Transverse colon (tissue), 4 donors: ENCODE measurements at regions not wholly inside any gene's neighbourhood (a gene's known extent, or its start where the extent isn't known, plus 50 kb on each side); places are given as distances from the start of the nearest gene placed in this dataset.

Source experiments
- DNase-seq: peaks from one replicate; pipeline ENCODE4 v3.0.0-alpha.2; 2019
- H3K27ac ChIP-seq, 4 donors: fragments of 200-600 bp; sonication (generic); 2 replicates each; pipeline ENCODE4 v1.5.1; 2016 to 2018; ENCODE audit warnings: inconsistent platforms in 4 of 4
- H3K27me3 ChIP-seq: fragments of 200-600 bp; sonication (generic); 2 replicates; pipeline ENCODE4 v1.5.1; 2017; ENCODE audit warnings: inconsistent platforms
- H3K36me3 ChIP-seq, 4 donors: fragments of 200-600 bp; sonication (generic); 2 replicates each; pipeline ENCODE4 v1.5.1; 2017 to 2019; ENCODE audit warnings: inconsistent platforms in 4 of 4
- H3K4me1 ChIP-seq, 4 donors: fragments of 200-600 bp; sonication (generic); 2 replicates each; pipeline ENCODE4 v1.5.1; 2017 to 2020; ENCODE audit warnings: inconsistent platforms in 4 of 4
- H3K4me3 ChIP-seq, 4 donors: fragments of 200-600 bp; sonication (generic); 1 replicate in 1 of 4; 2 replicates in 3 of 4; pipeline versions ENCODE4 v1.5.1 to v1.6.1; 2017 to 2019; ENCODE audit warnings: inconsistent platforms in 4 of 4
- H3K9me3 ChIP-seq, 2 donors: fragments of 200-600 bp; sonication (generic); 2 replicates each; pipeline ENCODE4 v1.5.1; 2017 to 2019; ENCODE audit warnings: inconsistent platforms in 2 of 2
- EP300 ChIP-seq: sonication (generic); formaldehyde crosslinking; IDR thresholded peaks from one replicate; pipeline ENCODE4 v1.6.1; 2017; ENCODE audit warnings: antibody characterized with exemption, low read depth
- POLR2A ChIP-seq: fragments of 450-650 bp; IDR thresholded peaks from one replicate; pipeline ENCODE4 v1.6.1; 2016; ENCODE audit warnings: antibody characterized with exemption, mild to moderate bottlenecking, moderate library complexity
- POLR2AphosphoS5 ChIP-seq, 3 donors: sonication (generic); formaldehyde crosslinking; IDR thresholded peaks; one replicate each; pipeline ENCODE4 v1.6.1; 2016; ENCODE audit warnings: antibody characterized with exemption in 3 of 3
- WGBS, 2 donors: methylation state at CpG; one replicate each; pipeline ENCODE4 v1.1.5; 2018; ENCODE audit warnings: low coverage in 1 of 2; 5-methylcytosine and 5-hydroxymethylcytosine counted together
- in situ Hi-C, 4 donors: fragments of 200-750 bp; cut with MboI; loops; one replicate each; pipeline versions ENCODE4 v1.15.0 to v1.15.1; 2017; ENCODE audit warnings: low sequenced_read_pairs in 3 of 4, low pct_ligation_motif_present in 1 of 4, low pct_unique_long_range_greater_than_20kb in 1 of 4
- intact Hi-C: fragments of 100-400 bp; cut with DNase I; formaldehyde crosslinking; loops from one replicate; pipeline ENCODE4 v1.15.1; 2023; ENCODE audit warnings: low total_unique reads
- TF ChIP-seq, protein P1 (sequence below), 5 experiments: fragments of 200-600 bp in 3 of 5; fragments of 450-650 bp in 2 of 5; sonication (generic) in 3 of 5; IDR thresholded peaks; 1 replicate in 2 of 5; 2 replicates in 3 of 5; pipeline ENCODE4 v1.5.1; 2016 to 2017; ENCODE audit warnings: antibody characterized with exemption in 5 of 5, inconsistent platforms in 3 of 5, mild to moderate bottlenecking in 2 of 5, moderate library complexity in 1 of 5

DNA sequence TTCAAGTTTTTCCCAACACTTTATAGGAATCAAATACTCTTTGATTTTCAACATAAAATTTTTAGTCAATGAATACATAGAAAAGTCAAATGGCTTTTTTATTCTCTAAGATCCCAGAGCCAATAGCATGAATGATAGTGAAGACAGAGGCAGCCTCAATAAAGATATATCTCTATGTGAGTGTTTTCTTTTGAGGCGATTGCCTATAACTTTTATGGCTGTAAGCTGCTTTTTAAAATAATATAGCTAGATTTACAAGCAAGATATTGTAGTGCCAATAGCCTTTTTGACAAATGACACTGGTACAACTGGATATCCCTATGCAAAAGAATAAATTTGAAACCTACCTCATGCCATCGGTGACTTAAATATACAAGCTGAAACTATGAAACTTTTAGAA is 1705.2 kb upstream of the PCDH20 start:
- no peak overlapping the region for H3K4me3 ChIP-seq
- WGBS, 2 donors = 62 to 67% methylated on average over 2 of the region's 2 CpGs
- H3K36me3 ChIP-seq = no peaks in the 10 kb centered on the region
- H3K9me3 ChIP-seq = no peaks in the 10 kb centered on the region
- H3K27ac ChIP-seq = no peak overlapping the region
- H3K27me3 ChIP-seq = no peaks in the 10 kb centered on the region
- in situ Hi-C loops = no loop called here
- TF ChIP-seq POLR2A (no peak), POLR2AphosphoS5 (IDR thresholded peaks at IDR 0.05) (no peak)
- TF ChIP-seq, protein P1, sequence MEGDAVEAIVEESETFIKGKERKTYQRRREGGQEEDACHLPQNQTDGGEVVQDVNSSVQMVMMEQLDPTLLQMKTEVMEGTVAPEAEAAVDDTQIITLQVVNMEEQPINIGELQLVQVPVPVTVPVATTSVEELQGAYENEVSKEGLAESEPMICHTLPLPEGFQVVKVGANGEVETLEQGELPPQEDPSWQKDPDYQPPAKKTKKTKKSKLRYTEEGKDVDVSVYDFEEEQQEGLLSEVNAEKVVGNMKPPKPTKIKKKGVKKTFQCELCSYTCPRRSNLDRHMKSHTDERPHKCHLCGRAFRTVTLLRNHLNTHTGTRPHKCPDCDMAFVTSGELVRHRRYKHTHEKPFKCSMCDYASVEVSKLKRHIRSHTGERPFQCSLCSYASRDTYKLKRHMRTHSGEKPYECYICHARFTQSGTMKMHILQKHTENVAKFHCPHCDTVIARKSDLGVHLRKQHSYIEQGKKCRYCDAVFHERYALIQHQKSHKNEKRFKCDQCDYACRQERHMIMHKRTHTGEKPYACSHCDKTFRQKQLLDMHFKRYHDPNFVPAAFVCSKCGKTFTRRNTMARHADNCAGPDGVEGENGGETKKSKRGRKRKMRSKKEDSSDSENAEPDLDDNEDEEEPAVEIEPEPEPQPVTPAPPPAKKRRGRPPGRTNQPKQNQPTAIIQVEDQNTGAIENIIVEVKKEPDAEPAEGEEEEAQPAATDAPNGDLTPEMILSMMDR (IDR thresholded peaks at IDR 0.05) = no peak
- intact Hi-C loops = no loop called here
- DNase-seq = no peak
- H3K4me1 ChIP-seq = no peaks in the 10 kb centered on the region

DNA sequence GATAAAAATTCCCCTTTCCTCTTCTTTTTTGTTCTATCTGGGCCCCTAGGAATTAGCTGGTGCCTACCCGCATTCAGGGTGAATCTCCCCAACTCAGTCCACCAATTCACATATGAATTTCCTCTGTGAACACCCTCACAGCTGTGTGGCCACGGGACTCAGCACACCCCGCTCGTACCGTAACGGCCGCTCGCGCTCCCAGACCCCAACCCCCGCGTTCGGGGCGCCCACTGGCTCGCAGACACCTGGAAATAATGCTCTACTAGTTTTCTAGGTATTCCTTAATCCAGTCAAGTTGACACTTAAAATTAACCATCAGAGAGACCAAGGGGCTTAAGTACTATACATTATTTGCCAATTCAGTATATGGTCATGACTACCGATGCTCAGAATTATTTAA is 1702.1 kb upstream of the PCDH20 start:
- in situ Hi-C loops (no loop called here), intact Hi-C loops (no loop called here)
- Histone ChIP-seq H3K27me3 (no peaks in the 10 kb centered on the region), H3K9me3 (no peaks in the 10 kb centered on the region), H3K4me1 (no peaks in the 10 kb centered on the region), H3K36me3 (no peaks in the 10 kb centered on the region), H3K27ac (no peak overlapping the region), H3K4me3 (no peak overlapping the region)
- TF ChIP-seq POLR2AphosphoS5 (IDR thresholded peaks at IDR 0.05) (no peak), POLR2A (no peak), EP300 (no peak)
- TF ChIP-seq, protein P1 (IDR thresholded peaks at IDR 0.05) = no peak
- 93 to 100% methylated on average over 1 to 15 of the region's 15 CpGs for WGBS, 2 donors
- DNase-seq = no peak

DNA sequence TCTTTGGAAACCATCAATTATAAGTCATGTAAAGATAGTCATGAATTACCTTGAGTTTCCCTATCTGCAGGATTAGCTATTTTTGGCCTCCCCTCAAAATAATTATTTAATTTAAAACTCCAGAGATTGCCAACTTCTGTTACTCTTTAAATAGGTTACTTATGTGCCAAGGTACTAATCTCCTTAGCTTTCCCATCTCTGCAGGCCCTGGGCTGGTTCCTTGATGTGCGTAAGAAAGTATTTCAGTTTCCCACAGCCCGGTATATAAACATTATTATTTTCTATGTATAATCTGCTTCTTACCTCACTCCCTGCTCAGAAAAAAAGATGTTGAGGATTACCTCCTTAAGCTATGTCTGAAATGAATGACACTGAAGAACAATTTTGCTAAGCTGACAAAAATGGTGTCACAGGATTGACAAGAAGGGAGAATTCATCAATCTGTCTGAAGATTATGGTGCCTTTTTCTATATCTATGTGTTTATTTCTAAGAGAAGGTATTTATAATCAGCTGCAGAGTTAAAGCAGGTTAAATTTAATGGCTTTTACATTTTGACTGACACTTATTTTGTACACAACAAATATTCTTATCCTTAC is 1697.2 kb upstream of the PCDH20 start:
- Histone ChIP-seq H3K4me3 (no peak overlapping the region), H3K9me3 (no peaks in the 10 kb centered on the region), H3K27me3 (no peaks in the 10 kb centered on the region), H3K4me1 (no peaks in the 10 kb centered on the region), H3K27ac (no peak overlapping the region), H3K36me3 (no peaks in the 10 kb centered on the region)
- no peak for DNase-seq
- 94 to 95% methylated on average over 2 of the region's 2 CpGs for whole genome bisulfite sequencing, 2 donors
- intact Hi-C loops (no loop called here), in situ Hi-C loops (no loop called here)
- TF ChIP-seq, protein P1 (IDR thresholded peaks at IDR 0.05) = no peak
- TF ChIP-seq POLR2A (no peak), EP300 (no peak), POLR2AphosphoS5 (IDR thresholded peaks at IDR 0.05) (no peak)

DNA sequence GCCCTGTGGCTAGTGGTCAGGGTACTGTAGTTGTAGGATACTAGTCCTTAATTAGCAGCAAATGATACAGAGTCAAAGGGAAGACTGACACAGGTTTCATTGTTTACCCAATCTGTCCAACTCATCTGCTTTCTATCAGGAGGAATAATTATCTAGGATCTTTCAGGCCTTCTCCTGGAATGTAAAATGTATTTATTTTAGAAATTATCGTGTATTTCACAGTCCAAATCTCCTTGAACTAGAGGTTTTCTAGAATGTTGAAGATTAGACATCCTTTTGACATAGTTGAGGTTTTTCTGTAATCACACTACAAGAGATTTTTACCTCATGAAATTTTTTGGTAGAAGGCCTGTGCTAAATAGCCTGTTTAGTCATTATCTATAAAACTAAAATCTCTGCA is 1694.8 kb upstream of the PCDH20 start:
- Histone ChIP-seq H3K36me3 (no peaks in the 10 kb centered on the region), H3K27me3 (no peaks in the 10 kb centered on the region), H3K9me3 (no peaks in the 10 kb centered on the region), H3K4me1 (no peaks in the 10 kb centered on the region), H3K27ac (no peak overlapping the region), H3K4me3 (no peak overlapping the region)
- no peak for TF ChIP-seq POLR2AphosphoS5 (IDR thresholded peaks at IDR 0.05)
- TF ChIP-seq, protein P1 (IDR thresholded peaks at IDR 0.05) = no peak
- TF ChIP-seq POLR2A = no peak
- no peak for TF ChIP-seq EP300
- DNase-seq = no peak
- intact Hi-C loops = no loop called here
- in situ Hi-C loops = no loop called here
- 38 to 50% methylated on average over 1 of the region's 1 CpG for WGBS, 2 donors
